Right atrium auricular region (tissue), 2 donors: ENCODE measurements at regions not wholly inside any gene's neighbourhood (a gene's known extent, or its start where the extent isn't known, plus 50 kb on each side); places are given as distances from the start of the nearest gene placed in this dataset.

Experiments
- DNase-seq: peaks from one replicate; pipeline ENCODE4 v3.0.0-alpha.2; 2019; ENCODE audit warnings: low spot score
- H3K27ac ChIP-seq, 2 donors: fragments of 200-600 bp; sonication (generic); 1 replicate in 1 of 2; 2 replicates in 1 of 2; pipeline ENCODE4 v1.5.1; 2016 to 2019
- H3K27me3 ChIP-seq, 2 donors: fragments of 200-600 bp; sonication (generic); one replicate each; pipeline versions ENCODE4 v1.5.1 to v1.6.0; 2017 to 2019
- H3K36me3 ChIP-seq: fragments of 200-600 bp; sonication (generic); one replicate; pipeline ENCODE4 v1.5.1; 2016
- H3K4me1 ChIP-seq, 2 donors: fragments of 200-600 bp; sonication (generic); one replicate each; pipeline versions ENCODE4 v1.5.1 to v1.6.0; 2017 to 2019
- H3K4me3 ChIP-seq, 2 donors: fragments of 200-600 bp; sonication (generic); 1 replicate in 1 of 2; 2 replicates in 1 of 2; pipeline ENCODE4 v1.5.1; 2017 to 2019; ENCODE audit warnings: mild to moderate bottlenecking in 1 of 2, moderate library complexity in 1 of 2
- H3K9me3 ChIP-seq, 2 donors: fragments of 200-600 bp; sonication (generic); one replicate each; pipeline ENCODE4 v1.5.1; 2019
- CTCF ChIP-seq, 2 donors: fragments of 200-600 bp; sonication (generic); IDR thresholded peaks; one replicate each; pipeline ENCODE4 v1.5.1; 2019; ENCODE audit warnings: antibody characterized with exemption in 2 of 2

GRCh38 chr21:39124681-39125251, 58.5 kb downstream of the PSMG1 start:
- Histone ChIP-seq H3K27me3 (no peaks in the 10 kb centered on the region), H3K9me3 (peaks cover 0 to 11% of the 10 kb centered on the region in 2 donors), H3K36me3 (no peaks in the 10 kb centered on the region), H3K27ac (peak overlapping the region in 1 of 2 donors; percentile 29), H3K4me3 (no peak overlapping the region), H3K4me1 (peaks cover 0 to 17% of the 10 kb centered on the region in 2 donors)
- DNase-seq = peak; percentile 16
- TF ChIP-seq CTCF (IDR thresholded peaks at IDR 0.05) = no peak

- no peak for TF ChIP-seq CTCF (IDR thresholded peaks at IDR 0.05)
Observed at GRCh38 chr21:39123375-39123774, 59.9 kb downstream of the PSMG1 start.

GRCh38 chr21:39121600-39122355, 61.5 kb downstream of the PSMG1 start:
- Histone ChIP-seq H3K27me3 (no peaks in the 10 kb centered on the region), H3K36me3 (no peaks in the 10 kb centered on the region), H3K4me3 (no peak overlapping the region), H3K4me1 (peaks cover 0 to 17% of the 10 kb centered on the region in 2 donors), H3K9me3 (peaks cover 0 to 11% of the 10 kb centered on the region in 2 donors), H3K27ac (no peak overlapping the region)
- no peak for TF ChIP-seq CTCF (IDR thresholded peaks at IDR 0.05)
- peak; percentile 55 for DNase-seq

More at GRCh38 chr21:39123375-39123774, 59.9 kb downstream of the PSMG1 start:
- H3K9me3 ChIP-seq = peaks cover 0 to 11% of the 10 kb centered on the region in 2 donors
- no peaks in the 10 kb centered on the region for H3K27me3 ChIP-seq
- H3K4me1 ChIP-seq = peaks cover 0 to 17% of the 10 kb centered on the region in 2 donors
- H3K4me3 ChIP-seq = no peak overlapping the region
- no peak overlapping the region for H3K27ac ChIP-seq
- no peaks in the 10 kb centered on the region for H3K36me3 ChIP-seq
- no peak for DNase-seq

- no peak for TF ChIP-seq CTCF (IDR thresholded peaks at IDR 0.05)
- peaks cover 0 to 11% of the 10 kb centered on the region in 2 donors for H3K9me3 ChIP-seq
- H3K4me3 ChIP-seq = no peak overlapping the region
- H3K27me3 ChIP-seq = no peaks in the 10 kb centered on the region
- peaks cover 0 to 17% of the 10 kb centered on the region in 2 donors for H3K4me1 ChIP-seq
- H3K27ac ChIP-seq = no peak overlapping the region
- DNase-seq = no peak
- H3K36me3 ChIP-seq = no peaks in the 10 kb centered on the region
Observed at GRCh38 chr21:39120876-39121599, 62.2 kb downstream of the PSMG1 start.

GRCh38 chr21:39119891-39120290, 63.4 kb downstream of the PSMG1 start:
- peaks cover 0 to 11% of the 10 kb centered on the region in 2 donors for H3K9me3 ChIP-seq
- no peak for TF ChIP-seq CTCF (IDR thresholded peaks at IDR 0.05)
- no peak for DNase-seq
- H3K27me3 ChIP-seq = no peaks in the 10 kb centered on the region
- no peaks in the 10 kb centered on the region for H3K36me3 ChIP-seq
- no peak overlapping the region for H3K27ac ChIP-seq
- no peak overlapping the region for H3K4me3 ChIP-seq
- peaks cover 0 to 11% of the 10 kb centered on the region in 2 donors for H3K4me1 ChIP-seq
